ENCODE measurements at regions not wholly inside any gene's neighbourhood (a gene's known extent, or its start where the extent isn't known, plus 50 kb on each side); places are given as distances from the start of the nearest gene placed in this dataset.

DNA sequence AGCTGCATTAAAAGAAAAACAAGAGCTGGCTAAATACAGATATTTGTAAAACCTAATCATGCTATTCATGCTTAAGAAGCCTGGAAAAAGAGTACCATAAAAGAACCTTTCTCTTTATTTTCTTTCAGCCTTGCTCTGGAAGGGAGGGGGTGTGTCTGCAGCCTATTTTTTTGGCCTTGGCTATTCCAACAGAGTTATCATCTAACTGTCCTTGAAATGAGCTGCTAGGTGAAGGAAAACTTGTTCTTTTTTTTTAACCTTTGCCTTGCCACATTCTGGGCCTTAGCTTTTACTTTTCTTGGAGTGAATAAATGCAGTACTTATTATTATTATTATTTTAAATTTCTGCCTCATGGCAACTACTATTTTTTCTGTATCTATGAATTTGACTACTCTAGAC, 224.9 kb upstream of the SYNCRIP start:
- no peak overlapping the region for H3K4me3 ChIP-seq (ENCODE audit: control insufficient read depth in 1 of 2, extremely low read depth in 1 of 2, low read length in 1 of 2)
- H3K4me1 Mint-ChIP-seq: no peaks in the 10 kb centered on the region
- ATAC-seq (replicated peaks in 1 of 4): no peak
- ChIA-PET CTCF (no interaction called here), POLR2A (no interaction called here)
- no peak overlapping the region for H3K4me3 Mint-ChIP-seq
- H3K27me3 ChIP-seq (replicated peaks in 1 of 2; ENCODE audit: control insufficient read depth in 2 of 2, extremely low read depth in 1 of 2, insufficient read depth in 2 of 2, low read length in 1 of 2): peaks cover 0 to 3% of the 10 kb centered on the region in 2 experiments
- H3K27ac Mint-ChIP-seq: no peak overlapping the region
- no peaks in the 10 kb centered on the region for H3K36me3 ChIP-seq (ENCODE audit: control insufficient read depth in 2 of 2, extremely low read depth in 1 of 2, insufficient read depth in 1 of 2, low read length in 1 of 2)
- H3K27me3 Mint-ChIP-seq: peaks cover 3 to 4% of the 10 kb centered on the region in 2 donors
- DNase-seq: no peak
- no peaks in the 10 kb centered on the region for H3K36me3 Mint-ChIP-seq
- no peaks in the 10 kb centered on the region for H3K9me3 ChIP-seq
- H3K9me3 Mint-ChIP-seq: no peaks in the 10 kb centered on the region
- no peak overlapping the region for H3K27ac ChIP-seq (ENCODE audit: low read length)
- H3K4me1 ChIP-seq (ENCODE audit: control insufficient read depth in 1 of 2, extremely low read depth in 1 of 2, insufficient read depth in 2 of 2, low read length in 2 of 2): peaks cover 0 to 3% of the 10 kb centered on the region in 2 experiments

DNA sequence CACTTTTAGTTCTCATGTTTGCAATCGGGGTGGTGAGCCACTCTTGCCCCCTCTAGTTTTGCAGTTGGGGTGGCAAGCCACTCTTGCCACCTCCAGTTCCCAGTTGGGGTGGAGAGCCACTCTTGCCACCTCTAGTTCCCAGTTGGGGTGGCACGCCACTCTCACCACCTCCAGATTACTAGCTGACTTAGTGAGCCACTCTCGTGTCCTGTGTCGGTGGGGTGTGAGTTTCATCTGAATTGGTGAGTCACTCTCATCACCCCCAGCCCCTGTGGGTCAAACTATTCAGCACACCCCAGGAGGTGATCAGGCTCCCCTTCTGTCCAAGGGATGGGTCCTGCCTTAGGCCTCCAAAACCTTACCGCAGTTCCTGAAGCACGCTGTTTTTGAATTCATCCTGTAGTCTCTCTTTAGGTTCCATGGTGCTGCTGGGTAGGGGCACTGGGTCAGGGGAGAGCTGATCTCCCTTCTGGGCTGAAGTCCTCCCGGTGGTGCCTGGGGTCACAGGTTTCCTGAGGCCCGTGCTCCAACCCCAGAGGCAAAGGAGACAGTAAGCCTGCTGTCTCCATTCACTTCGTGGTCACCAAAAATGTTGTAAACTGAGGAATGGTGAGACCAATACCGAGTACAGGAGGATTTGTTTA, 224.2 kb upstream of the SYNCRIP start:
- H3K27ac ChIP-seq (ENCODE audit: low read length): no peak overlapping the region
- H3K36me3 Mint-ChIP-seq: no peaks in the 10 kb centered on the region
- no peak for DNase-seq
- no peaks in the 10 kb centered on the region for H3K36me3 ChIP-seq (ENCODE audit: control insufficient read depth in 2 of 2, extremely low read depth in 1 of 2, insufficient read depth in 1 of 2, low read length in 1 of 2)
- no peak overlapping the region for H3K4me3 ChIP-seq (ENCODE audit: control insufficient read depth in 1 of 2, extremely low read depth in 1 of 2, low read length in 1 of 2)
- WGBS (ENCODE audit: insufficient coverage): 75% methylated on average over 3 of the region's 10 CpGs
- CTCF ChIA-PET: no interaction called here
- peaks cover 0 to 3% of the 10 kb centered on the region in 2 experiments for H3K27me3 ChIP-seq (replicated peaks in 1 of 2; ENCODE audit: control insufficient read depth in 2 of 2, extremely low read depth in 1 of 2, insufficient read depth in 2 of 2, low read length in 1 of 2)
- H3K4me3 Mint-ChIP-seq: no peak overlapping the region
- POLR2A ChIA-PET: no interaction called here
- H3K9me3 Mint-ChIP-seq: no peaks in the 10 kb centered on the region
- H3K27me3 Mint-ChIP-seq: peaks cover 3 to 4% of the 10 kb centered on the region in 2 donors
- H3K9me3 ChIP-seq: no peaks in the 10 kb centered on the region
- H3K4me1 ChIP-seq (ENCODE audit: control insufficient read depth in 1 of 2, extremely low read depth in 1 of 2, insufficient read depth in 2 of 2, low read length in 2 of 2): peaks cover 0 to 3% of the 10 kb centered on the region in 2 experiments
- H3K27ac Mint-ChIP-seq: no peak overlapping the region
- ATAC-seq (replicated peaks in 1 of 4): no peak
- no peaks in the 10 kb centered on the region for H3K4me1 Mint-ChIP-seq

GRCh38 chr6:85866370-85866730, 223.7 kb upstream of the SYNCRIP start:
- H3K4me1 ChIP-seq (ENCODE audit: control insufficient read depth in 1 of 2, extremely low read depth in 1 of 2, insufficient read depth in 2 of 2, low read length in 2 of 2): peaks cover 0 to 3% of the 10 kb centered on the region in 2 experiments
- DNase-seq: no peak
- POLR2A ChIA-PET: no interaction called here
- no peaks in the 10 kb centered on the region for H3K4me1 Mint-ChIP-seq
- CTCF ChIA-PET: no interaction called here
- H3K27me3 ChIP-seq (replicated peaks in 1 of 2; ENCODE audit: control insufficient read depth in 2 of 2, extremely low read depth in 1 of 2, insufficient read depth in 2 of 2, low read length in 1 of 2): peaks cover 0 to 3% of the 10 kb centered on the region in 2 experiments
- no peaks in the 10 kb centered on the region for H3K9me3 ChIP-seq
- no peak overlapping the region for H3K4me3 Mint-ChIP-seq
- ATAC-seq (replicated peaks in 1 of 4): no peak
- H3K36me3 Mint-ChIP-seq: no peaks in the 10 kb centered on the region
- H3K4me3 ChIP-seq (ENCODE audit: control insufficient read depth in 1 of 2, extremely low read depth in 1 of 2, low read length in 1 of 2): no peak overlapping the region
- peaks cover 3 to 7% of the 10 kb centered on the region in 2 donors for H3K27me3 Mint-ChIP-seq
- H3K36me3 ChIP-seq (ENCODE audit: control insufficient read depth in 2 of 2, extremely low read depth in 1 of 2, insufficient read depth in 1 of 2, low read length in 1 of 2): no peaks in the 10 kb centered on the region
- no peak overlapping the region for H3K27ac Mint-ChIP-seq
- no peaks in the 10 kb centered on the region for H3K9me3 Mint-ChIP-seq
- H3K27ac ChIP-seq (ENCODE audit: low read length): no peak overlapping the region
- WGBS (ENCODE audit: insufficient coverage): no CpG with 5 or more reads among the region's 5 CpGs

- Histone ChIP-seq H3K27me3 (replicated peaks in 1 of 2; ENCODE audit: control insufficient read depth in 2 of 2, extremely low read depth in 1 of 2, insufficient read depth in 2 of 2, low read length in 1 of 2) (peaks cover 0 to 3% of the 10 kb centered on the region in 2 experiments), H3K4me1 (ENCODE audit: control insufficient read depth in 1 of 2, extremely low read depth in 1 of 2, insufficient read depth in 2 of 2, low read length in 2 of 2) (peaks cover 0 to 3% of the 10 kb centered on the region in 2 experiments), H3K4me3 (ENCODE audit: control insufficient read depth in 1 of 2, extremely low read depth in 1 of 2, low read length in 1 of 2) (peak overlapping the region; percentile 39 to 43), H3K27ac (ENCODE audit: low read length) (no peak overlapping the region), H3K36me3 (ENCODE audit: control insufficient read depth in 2 of 2, extremely low read depth in 1 of 2, insufficient read depth in 1 of 2, low read length in 1 of 2) (no peaks in the 10 kb centered on the region), H3K9me3 (no peaks in the 10 kb centered on the region)
- Mint-ChIP-seq H3K36me3 (no peaks in the 10 kb centered on the region), H3K9me3 (peaks cover 0 to under 1% (median 0%) of the 10 kb centered on the region in 3 donors), H3K4me1 (no peaks in the 10 kb centered on the region), H3K27me3 (peaks cover 3 to 7% of the 10 kb centered on the region in 2 donors), H3K4me3 (no peak overlapping the region), H3K27ac (no peak overlapping the region)
- ChIA-PET CTCF (interaction anchor here in 1 of 2 donors (0.6 kb wide), 1 partner anchor 581 kb away, joined by 5 read pairs; no protein-coding TSS in a partner anchor), POLR2A (interaction anchor here in 1 of 2 donors (0.6 kb wide), 1 partner anchor 51 kb away, joined by 4 read pairs; no protein-coding TSS in a partner anchor)
- WGBS (ENCODE audit: insufficient coverage): 56% methylated on average over 5 of the region's 8 CpGs
- DNase-seq (peak in 2 of 35 experiments; percentile 2 to 5), ATAC-seq (replicated peaks in 1 of 4) (peak in 1 of 4 experiments; percentile 31)
Observed at GRCh38 chr6:85865420-85866369, 223.0 kb upstream of the SYNCRIP start.

GRCh38 chr6:85864453-85865401, 222.0 kb upstream of the SYNCRIP start:
- no peak overlapping the region for H3K27ac ChIP-seq (ENCODE audit: low read length)
- WGBS (ENCODE audit: insufficient coverage): 68% methylated on average over 4 of the region's 7 CpGs
- Mint-ChIP-seq H3K27ac (no peak overlapping the region), H3K36me3 (no peaks in the 10 kb centered on the region), H3K4me1 (no peaks in the 10 kb centered on the region), H3K4me3 (no peak overlapping the region), H3K9me3 (peaks cover 0 to 8% (median 0%) of the 10 kb centered on the region in 3 donors), H3K27me3 (peaks cover 6 to 7% of the 10 kb centered on the region in 2 donors)
- H3K4me1 ChIP-seq (ENCODE audit: control insufficient read depth in 1 of 2, extremely low read depth in 1 of 2, insufficient read depth in 2 of 2, low read length in 2 of 2): peaks cover 0 to 3% of the 10 kb centered on the region in 2 experiments
- ATAC-seq (replicated peaks in 1 of 4) (no peak), DNase-seq (no peak)
- CTCF ChIA-PET: no interaction called here
- H3K27me3 ChIP-seq (replicated peaks in 1 of 2; ENCODE audit: control insufficient read depth in 2 of 2, extremely low read depth in 1 of 2, insufficient read depth in 2 of 2, low read length in 1 of 2): peaks cover 0 to 3% of the 10 kb centered on the region in 2 experiments
- H3K4me3 ChIP-seq (ENCODE audit: control insufficient read depth in 1 of 2, extremely low read depth in 1 of 2, low read length in 1 of 2): no peak overlapping the region
- POLR2A ChIA-PET: no interaction called here
- H3K9me3 ChIP-seq: no peaks in the 10 kb centered on the region
- H3K36me3 ChIP-seq (ENCODE audit: control insufficient read depth in 2 of 2, extremely low read depth in 1 of 2, insufficient read depth in 1 of 2, low read length in 1 of 2): no peaks in the 10 kb centered on the region

DNA sequence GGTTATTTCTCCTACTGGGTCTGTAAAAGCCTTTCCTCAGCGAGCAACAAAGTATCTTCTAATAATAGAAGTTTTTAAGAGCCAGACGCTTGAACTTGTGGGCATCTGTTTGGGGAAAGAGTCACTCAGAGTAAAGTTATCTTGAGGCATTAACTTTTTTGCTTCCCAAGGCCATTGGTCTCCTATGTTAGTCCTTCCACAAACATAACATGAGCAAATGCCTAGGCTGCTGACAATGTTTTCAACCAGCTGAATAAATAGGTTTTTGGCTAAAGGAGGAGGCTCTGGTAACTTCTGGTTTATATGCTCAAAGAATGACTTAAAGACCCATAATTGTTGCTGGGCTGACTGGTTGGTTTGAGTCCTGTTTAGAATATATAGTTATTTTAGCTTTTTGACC, 213.5 kb upstream of the SYNCRIP start:
- ChIA-PET POLR2A (no interaction called here), CTCF (no interaction called here)
- Histone ChIP-seq H3K27me3 (replicated peaks in 1 of 2; ENCODE audit: control insufficient read depth in 2 of 2, extremely low read depth in 1 of 2, insufficient read depth in 2 of 2, low read length in 1 of 2) (peaks cover 0 to 8% of the 10 kb centered on the region in 2 experiments), H3K4me1 (ENCODE audit: control insufficient read depth in 1 of 2, extremely low read depth in 1 of 2, insufficient read depth in 2 of 2, low read length in 2 of 2) (no peaks in the 10 kb centered on the region), H3K4me3 (ENCODE audit: control insufficient read depth in 1 of 2, extremely low read depth in 1 of 2, low read length in 1 of 2) (no peak overlapping the region), H3K9me3 (no peaks in the 10 kb centered on the region), H3K27ac (ENCODE audit: low read length) (no peak overlapping the region), H3K36me3 (ENCODE audit: control insufficient read depth in 2 of 2, extremely low read depth in 1 of 2, insufficient read depth in 1 of 2, low read length in 1 of 2) (no peaks in the 10 kb centered on the region)
- H3K4me3 Mint-ChIP-seq: no peak overlapping the region
- H3K4me1 Mint-ChIP-seq: no peaks in the 10 kb centered on the region
- no peaks in the 10 kb centered on the region for H3K36me3 Mint-ChIP-seq
- peaks cover 4 to 7% of the 10 kb centered on the region in 2 donors for H3K27me3 Mint-ChIP-seq
- H3K27ac Mint-ChIP-seq: no peak overlapping the region
- DNase-seq (no peak), ATAC-seq (replicated peaks in 1 of 4) (no peak)
- H3K9me3 Mint-ChIP-seq: peaks cover 0 to 8% (median 3%) of the 10 kb centered on the region in 3 donors
- no CpG with 5 or more reads among the region's 2 CpGs for WGBS (ENCODE audit: insufficient coverage)
